C4-2B (cell line): ENCODE measurements at regions not wholly inside any gene's neighbourhood (a gene's known extent, or its start where the extent isn't known, plus 50 kb on each side); places are given as distances from the start of the nearest gene placed in this dataset.

ENCODE experiments used
- ZFX ChIP-seq: fragments of 450-650 bp; IDR thresholded peaks from 2 replicates; pipeline ENCODE4 v1.6.1; 2017
- TF ChIP-seq, protein P1 (sequence below): fragments of 450-650 bp; conservative IDR thresholded peaks from 2 replicates; pipeline ENCODE4 v1.5.1; 2017; ENCODE audit warnings: mild to moderate bottlenecking

DNA sequence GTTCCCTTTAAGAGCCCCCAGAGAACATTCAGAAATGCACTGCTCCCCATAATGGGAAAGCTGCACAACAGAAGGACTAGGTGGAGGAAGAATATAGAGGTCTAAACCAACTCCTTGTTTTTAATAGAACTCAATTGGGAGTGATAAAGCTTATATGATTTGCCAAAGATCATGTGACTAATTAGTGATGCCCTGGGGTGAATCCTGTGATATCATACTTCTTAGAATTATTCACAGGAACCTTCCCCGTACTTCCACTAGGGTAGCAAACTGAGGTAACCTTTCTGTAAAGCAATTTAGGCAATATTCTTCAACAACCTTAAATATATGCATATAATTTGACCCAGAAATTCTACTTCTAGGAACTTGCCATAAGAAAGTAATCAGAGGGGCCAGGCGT is 84.4 kb downstream of the TFAP2A start:
- TF ChIP-seq, protein P1, sequence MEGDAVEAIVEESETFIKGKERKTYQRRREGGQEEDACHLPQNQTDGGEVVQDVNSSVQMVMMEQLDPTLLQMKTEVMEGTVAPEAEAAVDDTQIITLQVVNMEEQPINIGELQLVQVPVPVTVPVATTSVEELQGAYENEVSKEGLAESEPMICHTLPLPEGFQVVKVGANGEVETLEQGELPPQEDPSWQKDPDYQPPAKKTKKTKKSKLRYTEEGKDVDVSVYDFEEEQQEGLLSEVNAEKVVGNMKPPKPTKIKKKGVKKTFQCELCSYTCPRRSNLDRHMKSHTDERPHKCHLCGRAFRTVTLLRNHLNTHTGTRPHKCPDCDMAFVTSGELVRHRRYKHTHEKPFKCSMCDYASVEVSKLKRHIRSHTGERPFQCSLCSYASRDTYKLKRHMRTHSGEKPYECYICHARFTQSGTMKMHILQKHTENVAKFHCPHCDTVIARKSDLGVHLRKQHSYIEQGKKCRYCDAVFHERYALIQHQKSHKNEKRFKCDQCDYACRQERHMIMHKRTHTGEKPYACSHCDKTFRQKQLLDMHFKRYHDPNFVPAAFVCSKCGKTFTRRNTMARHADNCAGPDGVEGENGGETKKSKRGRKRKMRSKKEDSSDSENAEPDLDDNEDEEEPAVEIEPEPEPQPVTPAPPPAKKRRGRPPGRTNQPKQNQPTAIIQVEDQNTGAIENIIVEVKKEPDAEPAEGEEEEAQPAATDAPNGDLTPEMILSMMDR = no peak
- TF ChIP-seq ZFX = no peak
